GM12891 (cell line): ENCODE measurements at regions not wholly inside any gene's neighbourhood (a gene's known extent, or its start where the extent isn't known, plus 50 kb on each side); places are given as distances from the start of the nearest gene placed in this dataset.

Experiments
- POLR2A ChIP-seq: IDR thresholded peaks from 2 replicates; pipeline ENCODE4 v1.6.1; 2011; ENCODE audit warnings: low read depth, low read length, control low read depth
- POLR2AphosphoS5 ChIP-seq: IDR thresholded peaks from 2 replicates; pipeline ENCODE4 v1.6.1; 2011; ENCODE audit warnings: low read depth, low read length, control low read depth

DNA sequence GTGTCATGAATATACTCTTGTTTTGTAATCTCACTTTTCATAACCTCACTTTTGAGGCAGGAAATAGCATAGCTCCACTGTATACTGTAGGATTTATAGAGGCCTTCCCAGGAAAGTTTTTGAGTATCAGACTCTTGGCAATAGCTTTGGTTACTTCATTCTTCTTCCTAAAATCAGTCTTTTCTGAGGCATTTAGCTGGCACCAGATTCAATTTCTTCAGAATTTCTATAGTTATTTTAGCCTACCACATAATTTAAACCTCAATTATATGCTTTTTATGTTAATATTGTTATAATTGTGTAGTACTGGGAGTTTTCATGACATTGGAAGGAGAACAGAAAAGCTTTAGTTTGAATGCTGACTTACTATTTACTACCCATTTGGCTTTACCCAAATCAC is 322.3 kb upstream of the FAR2 start:
- no peak for TF ChIP-seq POLR2A
- no peak for TF ChIP-seq POLR2AphosphoS5
